ENCODE measurements at regions not wholly inside any gene's neighbourhood (a gene's known extent, or its start where the extent isn't known, plus 50 kb on each side); places are given as distances from the start of the nearest gene placed in this dataset.

- CTCF ChIA-PET, result no interaction called here
- in situ Hi-C loops (cut with HindIII; ENCODE audit: low pct_unique_long_range_greater_than_20kb, low sequenced_read_pairs) (no loop called here), intact Hi-C loops (cut with micrococcal nuclease; ENCODE audit: unreplicated experiment) (no loop called here)
- TF ChIP-seq SIN3A (IDR thresholded peaks at IDR 0.05; ENCODE audit: borderline replicate concordance, insufficient read depth, low read depth, low read length) (no peak), TCF7L2 (IDR thresholded peaks at IDR 0.05; ENCODE audit: low read depth, low read length) (no peak)
- TF ChIP-seq, protein P1, sequence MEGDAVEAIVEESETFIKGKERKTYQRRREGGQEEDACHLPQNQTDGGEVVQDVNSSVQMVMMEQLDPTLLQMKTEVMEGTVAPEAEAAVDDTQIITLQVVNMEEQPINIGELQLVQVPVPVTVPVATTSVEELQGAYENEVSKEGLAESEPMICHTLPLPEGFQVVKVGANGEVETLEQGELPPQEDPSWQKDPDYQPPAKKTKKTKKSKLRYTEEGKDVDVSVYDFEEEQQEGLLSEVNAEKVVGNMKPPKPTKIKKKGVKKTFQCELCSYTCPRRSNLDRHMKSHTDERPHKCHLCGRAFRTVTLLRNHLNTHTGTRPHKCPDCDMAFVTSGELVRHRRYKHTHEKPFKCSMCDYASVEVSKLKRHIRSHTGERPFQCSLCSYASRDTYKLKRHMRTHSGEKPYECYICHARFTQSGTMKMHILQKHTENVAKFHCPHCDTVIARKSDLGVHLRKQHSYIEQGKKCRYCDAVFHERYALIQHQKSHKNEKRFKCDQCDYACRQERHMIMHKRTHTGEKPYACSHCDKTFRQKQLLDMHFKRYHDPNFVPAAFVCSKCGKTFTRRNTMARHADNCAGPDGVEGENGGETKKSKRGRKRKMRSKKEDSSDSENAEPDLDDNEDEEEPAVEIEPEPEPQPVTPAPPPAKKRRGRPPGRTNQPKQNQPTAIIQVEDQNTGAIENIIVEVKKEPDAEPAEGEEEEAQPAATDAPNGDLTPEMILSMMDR (IDR thresholded peaks at IDR 0.05), result no peak
- BruUV-seq (replicated peaks), result no TSS peak
- no peaks in the 10 kb centered on the region for H3K9me3 ChIP-seq (ENCODE audit: control insufficient read depth, insufficient read depth, low read depth, low read length)
- H3K27ac ChIP-seq (ENCODE audit: low read length), result no peak overlapping the region
- H3K4me3 ChIP-seq (ENCODE audit: low read depth in 2 of 2, low read length in 2 of 2), result no peak overlapping the region
- no peaks in the 10 kb centered on the region for H3K27me3 ChIP-seq (ENCODE audit: control insufficient read depth, insufficient read depth, low read length)
- no peaks in the 10 kb centered on the region for H3K36me3 ChIP-seq (ENCODE audit: control insufficient read depth, insufficient read depth, low read length)
- no peak for DNase-seq (ENCODE audit: low read depth, low spot score)
- POLR2A ChIA-PET, result no interaction called here
- ATAC-seq, result no peak
- no peaks in the 10 kb centered on the region for H3K4me1 ChIP-seq (ENCODE audit: control insufficient read depth, insufficient read depth, low read length)
Observed at GRCh38 chr10:108167766-108168165, 1003.3 kb upstream of the SORCS1 start.

- Histone ChIP-seq H3K27ac (ENCODE audit: low read length) (no peak overlapping the region), H3K27me3 (ENCODE audit: control insufficient read depth, insufficient read depth, low read length) (no peaks in the 10 kb centered on the region), H3K36me3 (ENCODE audit: control insufficient read depth, insufficient read depth, low read length) (no peaks in the 10 kb centered on the region), H3K9me3 (ENCODE audit: control insufficient read depth, insufficient read depth, low read depth, low read length) (no peaks in the 10 kb centered on the region; the same call in 1 of the 2 replicates), H3K4me1 (ENCODE audit: control insufficient read depth, insufficient read depth, low read length) (no peaks in the 10 kb centered on the region), H3K4me3 (ENCODE audit: low read depth in 2 of 2, low read length in 2 of 2) (no peak overlapping the region)
- ChIA-PET CTCF (no interaction called here), POLR2A (no interaction called here)
- in situ Hi-C loops (cut with HindIII; ENCODE audit: low pct_unique_long_range_greater_than_20kb, low sequenced_read_pairs) (no loop called here), intact Hi-C loops (cut with micrococcal nuclease; ENCODE audit: unreplicated experiment) (no loop called here)
- BruUV-seq (replicated peaks), result no TSS peak
- TF ChIP-seq, protein P1 (IDR thresholded peaks at IDR 0.05), result no peak
- TF ChIP-seq POLR2AphosphoS5 (IDR thresholded peaks at IDR 0.05; ENCODE audit: low read depth, low read length) (no peak), TCF7L2 (IDR thresholded peaks at IDR 0.05; ENCODE audit: low read depth, low read length) (no peak), SIN3A (IDR thresholded peaks at IDR 0.05; ENCODE audit: borderline replicate concordance, insufficient read depth, low read depth, low read length) (no peak)
- TF ChIP-seq, protein P2, sequence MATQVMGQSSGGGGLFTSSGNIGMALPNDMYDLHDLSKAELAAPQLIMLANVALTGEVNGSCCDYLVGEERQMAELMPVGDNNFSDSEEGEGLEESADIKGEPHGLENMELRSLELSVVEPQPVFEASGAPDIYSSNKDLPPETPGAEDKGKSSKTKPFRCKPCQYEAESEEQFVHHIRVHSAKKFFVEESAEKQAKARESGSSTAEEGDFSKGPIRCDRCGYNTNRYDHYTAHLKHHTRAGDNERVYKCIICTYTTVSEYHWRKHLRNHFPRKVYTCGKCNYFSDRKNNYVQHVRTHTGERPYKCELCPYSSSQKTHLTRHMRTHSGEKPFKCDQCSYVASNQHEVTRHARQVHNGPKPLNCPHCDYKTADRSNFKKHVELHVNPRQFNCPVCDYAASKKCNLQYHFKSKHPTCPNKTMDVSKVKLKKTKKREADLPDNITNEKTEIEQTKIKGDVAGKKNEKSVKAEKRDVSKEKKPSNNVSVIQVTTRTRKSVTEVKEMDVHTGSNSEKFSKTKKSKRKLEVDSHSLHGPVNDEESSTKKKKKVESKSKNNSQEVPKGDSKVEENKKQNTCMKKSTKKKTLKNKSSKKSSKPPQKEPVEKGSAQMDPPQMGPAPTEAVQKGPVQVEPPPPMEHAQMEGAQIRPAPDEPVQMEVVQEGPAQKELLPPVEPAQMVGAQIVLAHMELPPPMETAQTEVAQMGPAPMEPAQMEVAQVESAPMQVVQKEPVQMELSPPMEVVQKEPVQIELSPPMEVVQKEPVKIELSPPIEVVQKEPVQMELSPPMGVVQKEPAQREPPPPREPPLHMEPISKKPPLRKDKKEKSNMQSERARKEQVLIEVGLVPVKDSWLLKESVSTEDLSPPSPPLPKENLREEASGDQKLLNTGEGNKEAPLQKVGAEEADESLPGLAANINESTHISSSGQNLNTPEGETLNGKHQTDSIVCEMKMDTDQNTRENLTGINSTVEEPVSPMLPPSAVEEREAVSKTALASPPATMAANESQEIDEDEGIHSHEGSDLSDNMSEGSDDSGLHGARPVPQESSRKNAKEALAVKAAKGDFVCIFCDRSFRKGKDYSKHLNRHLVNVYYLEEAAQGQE (IDR thresholded peaks at IDR 0.05; ENCODE audit: insufficient read depth in 1 of 2, low read depth in 2 of 2, low read length in 1 of 2), result no peak
- ATAC-seq, result no peak
- DNase-seq (ENCODE audit: low read depth, low spot score), result no peak
Observed at GRCh38 chr10:108166401-108166800, 1001.9 kb upstream of the SORCS1 start.

Measured in Panc1 (cell line).